Astrocyte of the cerebellum (primary cell): ENCODE measurements at regions not wholly inside any gene's neighbourhood (a gene's known extent, or its start where the extent isn't known, plus 50 kb on each side); places are given as distances from the start of the nearest gene placed in this dataset.
"Not testable (repeated sequence)": the region's sequence is repeated elsewhere in the genome, so short reads cannot be mapped to it uniquely, and the experiment has no call there.

Source experiments
- DNase-seq: peaks from one replicate; pipeline ENCODE4 v3.0.0-alpha.2; 2011; ENCODE audit warnings: low read depth
- H3K4me3 ChIP-seq: 2 replicates; pipeline ENCODE4 v1.5.1; 2011; ENCODE audit warnings: mild to moderate bottlenecking, low read depth, low read length, moderate library complexity
- in situ Hi-C: cut with HindIII; loops from 2 replicates; pipeline ENCODE4 v1.10.0; 2017; ENCODE audit warnings: low sequenced_read_pairs
- TF ChIP-seq, protein P1 (sequence below): IDR thresholded peaks from 2 replicates; pipeline ENCODE4 v1.5.1; 2012; ENCODE audit warnings: low read length, low read depth, moderate library complexity, mild to moderate bottlenecking; ENCODE audit errors: missing control alignments

DNA sequence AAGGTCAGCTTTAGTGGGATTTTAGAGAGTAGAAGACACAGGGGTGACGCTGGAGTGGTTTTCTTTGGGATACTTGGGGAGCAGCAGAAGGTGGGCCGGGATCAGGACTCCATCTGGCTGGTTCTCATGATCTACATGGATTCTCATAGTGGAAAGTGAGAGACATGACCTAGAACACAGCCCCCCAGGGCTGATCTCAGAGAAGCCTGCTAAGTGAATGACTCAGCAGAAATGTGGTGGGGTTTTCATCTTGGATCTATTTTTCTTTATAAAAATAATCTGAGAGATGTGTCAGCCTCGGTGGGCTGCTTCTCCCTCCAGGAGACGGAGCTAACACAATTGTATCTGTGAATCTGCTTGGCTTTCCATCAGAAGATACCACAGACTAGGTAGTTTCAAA, 484.4 kb downstream of the TMEM121 start:
- TF ChIP-seq, protein P1, sequence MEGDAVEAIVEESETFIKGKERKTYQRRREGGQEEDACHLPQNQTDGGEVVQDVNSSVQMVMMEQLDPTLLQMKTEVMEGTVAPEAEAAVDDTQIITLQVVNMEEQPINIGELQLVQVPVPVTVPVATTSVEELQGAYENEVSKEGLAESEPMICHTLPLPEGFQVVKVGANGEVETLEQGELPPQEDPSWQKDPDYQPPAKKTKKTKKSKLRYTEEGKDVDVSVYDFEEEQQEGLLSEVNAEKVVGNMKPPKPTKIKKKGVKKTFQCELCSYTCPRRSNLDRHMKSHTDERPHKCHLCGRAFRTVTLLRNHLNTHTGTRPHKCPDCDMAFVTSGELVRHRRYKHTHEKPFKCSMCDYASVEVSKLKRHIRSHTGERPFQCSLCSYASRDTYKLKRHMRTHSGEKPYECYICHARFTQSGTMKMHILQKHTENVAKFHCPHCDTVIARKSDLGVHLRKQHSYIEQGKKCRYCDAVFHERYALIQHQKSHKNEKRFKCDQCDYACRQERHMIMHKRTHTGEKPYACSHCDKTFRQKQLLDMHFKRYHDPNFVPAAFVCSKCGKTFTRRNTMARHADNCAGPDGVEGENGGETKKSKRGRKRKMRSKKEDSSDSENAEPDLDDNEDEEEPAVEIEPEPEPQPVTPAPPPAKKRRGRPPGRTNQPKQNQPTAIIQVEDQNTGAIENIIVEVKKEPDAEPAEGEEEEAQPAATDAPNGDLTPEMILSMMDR, result no peak
- no peak overlapping the region for H3K4me3 ChIP-seq
- no peak for DNase-seq
- in situ Hi-C loops, result no loop called here

DNA sequence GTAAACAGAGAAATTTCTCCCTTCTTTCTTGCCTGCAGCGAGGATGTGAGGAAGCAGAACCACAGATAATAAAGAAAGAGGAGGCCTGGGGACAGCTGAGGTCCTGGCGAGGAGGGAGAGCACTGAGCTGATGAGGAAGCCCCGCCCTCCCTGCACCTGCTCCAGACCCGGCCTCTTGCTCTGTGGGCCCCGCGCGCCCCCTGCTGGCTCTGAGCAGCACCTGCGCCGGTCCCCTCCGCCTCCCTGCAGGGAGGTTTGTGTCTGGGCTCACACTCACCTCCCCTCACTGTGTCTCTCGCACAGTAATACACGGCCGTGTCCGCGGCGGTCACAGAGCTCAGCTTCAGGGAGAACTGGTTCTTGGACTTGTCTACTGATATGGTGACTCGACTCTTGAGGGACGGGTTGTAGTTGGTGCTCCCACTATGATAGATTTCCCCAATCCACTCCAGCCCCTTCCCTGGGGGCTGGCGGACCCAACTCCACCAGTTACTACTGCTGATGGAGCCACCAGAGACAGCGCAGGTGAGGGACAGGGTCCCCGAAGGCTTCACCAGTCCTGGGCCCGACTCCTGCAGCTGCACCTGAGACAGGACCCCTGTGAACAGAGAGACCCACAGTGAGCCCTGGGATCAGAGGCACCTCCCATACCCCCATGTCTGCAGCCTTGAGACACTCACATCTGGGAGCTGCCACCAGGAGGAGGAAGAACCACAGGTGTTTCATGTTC, 485.4 kb downstream of the TMEM121 start:
- DNase-seq, in situ Hi-C loops, H3K4me3 ChIP-seq: not testable (repeated sequence)

GRCh38 chr14:106012361-106012725, 486.0 kb downstream of the TMEM121 start:
- DNase-seq, H3K4me3 ChIP-seq, in situ Hi-C loops: not testable (repeated sequence)

- no peak for DNase-seq
- TF ChIP-seq, protein P1, result no peak
- no peak overlapping the region for H3K4me3 ChIP-seq
- in situ Hi-C loops, result no loop called here
These were observed 487.5 kb downstream of the TMEM121 start for GRCh38 chr14:106013879-106014376.

GRCh38 chr14:106017952-106018351, 491.6 kb downstream of the TMEM121 start:
- H3K4me3 ChIP-seq, in situ Hi-C loops, DNase-seq: not testable (repeated sequence)

DNA sequence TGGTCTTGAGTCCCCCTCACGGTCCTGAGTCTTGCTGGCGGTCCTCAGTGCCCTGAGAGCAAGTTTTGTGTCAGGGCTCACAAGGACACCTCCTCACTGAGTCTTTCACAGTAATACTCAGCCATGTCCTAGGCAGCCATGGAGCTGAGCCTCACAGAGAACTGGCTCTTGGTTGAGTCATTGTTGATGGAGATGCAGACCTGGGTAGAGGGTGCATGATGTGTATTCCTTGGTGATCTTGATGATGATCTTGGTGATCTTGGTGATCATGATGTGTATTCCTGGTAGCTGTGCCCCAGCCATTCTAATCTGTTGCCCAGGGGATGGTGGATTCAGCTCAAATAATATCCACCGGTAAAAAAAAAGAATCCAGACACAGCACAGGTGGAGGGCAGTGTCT, 495.4 kb downstream of the TMEM121 start:
- in situ Hi-C loops, result no loop called here
- TF ChIP-seq, protein P1, result no peak
- no peak overlapping the region for H3K4me3 ChIP-seq
- DNase-seq, result no peak

- DNase-seq, in situ Hi-C loops, H3K4me3 ChIP-seq: not testable (repeated sequence)
These were observed 496.3 kb downstream of the TMEM121 start for GRCh38 chr14:106022648-106023047.

- no peak overlapping the region for H3K4me3 ChIP-seq
- in situ Hi-C loops, result no loop called here
- TF ChIP-seq, protein P1, result no peak
- no peak for DNase-seq
These were observed 497.0 kb downstream of the TMEM121 start for GRCh38 chr14:106023411-106023810.
